Fibroblast of lung (primary cell): ENCODE measurements at regions not wholly inside any gene's neighbourhood (a gene's known extent, or its start where the extent isn't known, plus 50 kb on each side); places are given as distances from the start of the nearest gene placed in this dataset.

Experiments
- DNase-seq, 2 donors: peaks; one replicate each; pipeline versions ENCODE4 v3.0.0 to v3.0.0-alpha.2; 2010; ENCODE audit warnings: low read depth in 2 of 2
- H2AFZ ChIP-seq: 2 replicates; pipeline ENCODE4 v1.5.1; 2012; ENCODE audit warnings: low read length, control low read depth, inconsistent platforms
- H3K27ac ChIP-seq: 2 replicates; pipeline ENCODE4 v1.5.1; 2011; ENCODE audit warnings: low read length, control low read depth; ENCODE audit not compliant: insufficient read depth
- H3K27me3 ChIP-seq: 2 replicates; pipeline ENCODE4 v1.5.1; 2011; ENCODE audit warnings: mild to moderate bottlenecking, low read length; ENCODE audit not compliant: control insufficient read depth, insufficient read depth
- H3K36me3 ChIP-seq: 2 replicates; pipeline ENCODE4 v1.5.1; 2011; ENCODE audit warnings: low read length; ENCODE audit not compliant: control insufficient read depth, insufficient read depth
- H3K4me1 ChIP-seq: 2 replicates; pipeline ENCODE4 v1.5.1; 2011; ENCODE audit warnings: low read length; ENCODE audit not compliant: control insufficient read depth, insufficient read depth; ENCODE audit errors: extremely low read depth
- H3K4me2 ChIP-seq: 2 replicates; pipeline ENCODE4 v1.5.1; 2011; ENCODE audit warnings: low read length, control low read depth; ENCODE audit not compliant: insufficient read depth; ENCODE audit errors: extremely low read depth
- H3K4me3 ChIP-seq, 4 experiments: fragments of 200-600 bp in 1 of 4; sonication (generic) in 1 of 4; replicated peaks in 1 of 4; 2 replicates each; pipeline ENCODE4 v1.5.1; 2011 to 2016; ENCODE audit warnings: low read length in 4 of 4, low read depth in 3 of 4, mild to moderate bottlenecking in 3 of 4, control low read depth in 2 of 4, inconsistent platforms in 1 of 4, mixed read lengths in 1 of 4; ENCODE audit not compliant: insufficient read depth in 1 of 4; ENCODE audit errors: control extremely low read depth in 1 of 4
- H3K79me2 ChIP-seq: 2 replicates; pipeline ENCODE4 v1.5.1; 2012; ENCODE audit warnings: mild to moderate bottlenecking, low read length, inconsistent platforms; ENCODE audit not compliant: control insufficient read depth, insufficient read depth
- H3K9ac ChIP-seq: 2 replicates; pipeline ENCODE4 v1.5.1; 2011; ENCODE audit warnings: mild to moderate bottlenecking, low read length, control low read depth; ENCODE audit not compliant: insufficient read depth
- H3K9me3 ChIP-seq: 2 replicates; pipeline ENCODE4 v1.5.1; 2012; ENCODE audit warnings: low read depth, low read length; ENCODE audit not compliant: control insufficient read depth, insufficient read depth
- H4K20me1 ChIP-seq: 2 replicates; pipeline ENCODE4 v1.5.1; 2011; ENCODE audit warnings: low read length; ENCODE audit not compliant: control insufficient read depth, insufficient read depth; ENCODE audit errors: extremely low read depth
- EZH2 ChIP-seq: IDR thresholded peaks from 2 replicates; pipeline ENCODE4 v1.5.1; 2012; ENCODE audit warnings: low read length, control low read depth, mild to moderate bottlenecking; ENCODE audit errors: missing control alignments
- TF ChIP-seq, protein P1 (sequence below), 2 donors: IDR thresholded peaks in 1 of 2; conservative IDR thresholded peaks in 1 of 2; 1 replicate in 1 of 2; 2 replicates in 1 of 2; pipeline ENCODE4 v1.5.1; 2011 to 2012; ENCODE audit warnings: low read length in 2 of 2, control low read depth in 1 of 2, inconsistent platforms in 1 of 2, low read depth in 1 of 2, mild to moderate bottlenecking in 1 of 2

GRCh38 chr9:36778682-36779081 is 206.0 kb downstream of the MELK start:
- no peak overlapping the region for H3K27ac ChIP-seq
- H3K27me3 ChIP-seq: peaks cover 9% of the 10 kb centered on the region
- no peaks in the 10 kb centered on the region for H3K36me3 ChIP-seq
- H4K20me1 ChIP-seq: no peaks in the 10 kb centered on the region
- no peaks in the 10 kb centered on the region for H3K79me2 ChIP-seq
- no peak overlapping the region for H2AFZ ChIP-seq
- no peak overlapping the region for H3K9ac ChIP-seq
- no peak for DNase-seq
- H3K4me3 ChIP-seq: no peak overlapping the region
- no peak overlapping the region for H3K4me2 ChIP-seq
- no peaks in the 10 kb centered on the region for H3K9me3 ChIP-seq
- TF ChIP-seq EZH2: no peak
- TF ChIP-seq, protein P1, sequence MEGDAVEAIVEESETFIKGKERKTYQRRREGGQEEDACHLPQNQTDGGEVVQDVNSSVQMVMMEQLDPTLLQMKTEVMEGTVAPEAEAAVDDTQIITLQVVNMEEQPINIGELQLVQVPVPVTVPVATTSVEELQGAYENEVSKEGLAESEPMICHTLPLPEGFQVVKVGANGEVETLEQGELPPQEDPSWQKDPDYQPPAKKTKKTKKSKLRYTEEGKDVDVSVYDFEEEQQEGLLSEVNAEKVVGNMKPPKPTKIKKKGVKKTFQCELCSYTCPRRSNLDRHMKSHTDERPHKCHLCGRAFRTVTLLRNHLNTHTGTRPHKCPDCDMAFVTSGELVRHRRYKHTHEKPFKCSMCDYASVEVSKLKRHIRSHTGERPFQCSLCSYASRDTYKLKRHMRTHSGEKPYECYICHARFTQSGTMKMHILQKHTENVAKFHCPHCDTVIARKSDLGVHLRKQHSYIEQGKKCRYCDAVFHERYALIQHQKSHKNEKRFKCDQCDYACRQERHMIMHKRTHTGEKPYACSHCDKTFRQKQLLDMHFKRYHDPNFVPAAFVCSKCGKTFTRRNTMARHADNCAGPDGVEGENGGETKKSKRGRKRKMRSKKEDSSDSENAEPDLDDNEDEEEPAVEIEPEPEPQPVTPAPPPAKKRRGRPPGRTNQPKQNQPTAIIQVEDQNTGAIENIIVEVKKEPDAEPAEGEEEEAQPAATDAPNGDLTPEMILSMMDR (conservative IDR thresholded peaks at IDR 0.05 in 1 of 2, IDR thresholded peaks at IDR 0.05 in 1 of 2; ENCODE audit: low read depth in 1 of 2, low read length in 2 of 2): no peak
- no peaks in the 10 kb centered on the region for H3K4me1 ChIP-seq

GRCh38 chr9:36779582-36779981 is 206.9 kb downstream of the MELK start:
- TF ChIP-seq, protein P1 (conservative IDR thresholded peaks at IDR 0.05 in 1 of 2, IDR thresholded peaks at IDR 0.05 in 1 of 2; ENCODE audit: low read depth in 1 of 2, low read length in 2 of 2): no peak
- TF ChIP-seq EZH2: no peak
- no peak for DNase-seq
- H3K79me2 ChIP-seq: no peaks in the 10 kb centered on the region
- H3K27ac ChIP-seq: no peak overlapping the region
- H4K20me1 ChIP-seq: no peaks in the 10 kb centered on the region
- no peaks in the 10 kb centered on the region for H3K4me1 ChIP-seq
- no peaks in the 10 kb centered on the region for H3K9me3 ChIP-seq
- H3K4me2 ChIP-seq: no peak overlapping the region
- H2AFZ ChIP-seq: no peak overlapping the region
- no peak overlapping the region for H3K4me3 ChIP-seq
- peaks cover 9% of the 10 kb centered on the region for H3K27me3 ChIP-seq
- H3K36me3 ChIP-seq: no peaks in the 10 kb centered on the region
- no peak overlapping the region for H3K9ac ChIP-seq

GRCh38 chr9:36780186-36780585 is 207.5 kb downstream of the MELK start:
- no peak overlapping the region for H3K4me2 ChIP-seq
- H2AFZ ChIP-seq: no peak overlapping the region
- DNase-seq: no peak
- H3K4me3 ChIP-seq: no peak overlapping the region
- H3K79me2 ChIP-seq: no peaks in the 10 kb centered on the region
- no peak overlapping the region for H3K27ac ChIP-seq
- H3K36me3 ChIP-seq: no peaks in the 10 kb centered on the region
- no peak overlapping the region for H3K9ac ChIP-seq
- H3K9me3 ChIP-seq: no peaks in the 10 kb centered on the region
- no peaks in the 10 kb centered on the region for H3K4me1 ChIP-seq
- peaks cover 9% of the 10 kb centered on the region for H3K27me3 ChIP-seq
- no peaks in the 10 kb centered on the region for H4K20me1 ChIP-seq
- TF ChIP-seq, protein P1 (conservative IDR thresholded peaks at IDR 0.05 in 1 of 2, IDR thresholded peaks at IDR 0.05 in 1 of 2; ENCODE audit: low read depth in 1 of 2, low read length in 2 of 2): no peak
- no peak for TF ChIP-seq EZH2
